Stomach smooth muscle (tissue), 2 donors: ENCODE measurements at regions not wholly inside any gene's neighbourhood (a gene's known extent, or its start where the extent isn't known, plus 50 kb on each side); places are given as distances from the start of the nearest gene placed in this dataset.

Experiments
- H3K27ac ChIP-seq: one replicate; pipeline ENCODE4 v1.7.0; 2013; ENCODE audit warnings: mild to moderate bottlenecking, low read length, inconsistent platforms
- H3K27me3 ChIP-seq, 2 donors: one replicate each; pipeline ENCODE4 v1.7.0; 2013; ENCODE audit warnings: low read length in 2 of 2; ENCODE audit not compliant: insufficient read depth in 2 of 2, control insufficient read depth in 1 of 2
- H3K36me3 ChIP-seq, 2 donors: one replicate each; pipeline ENCODE4 v1.7.0; 2013; ENCODE audit warnings: low read length in 2 of 2; ENCODE audit not compliant: control insufficient read depth in 2 of 2, insufficient read depth in 2 of 2
- H3K4me1 ChIP-seq: one replicate; pipeline ENCODE4 v1.7.0; 2013; ENCODE audit warnings: low read length; ENCODE audit not compliant: control insufficient read depth, insufficient read depth
- H3K4me3 ChIP-seq, 2 donors: one replicate each; pipeline ENCODE4 v1.7.0; 2013; ENCODE audit warnings: low read length in 2 of 2
- H3K9ac ChIP-seq, 2 donors: one replicate each; pipeline ENCODE4 v1.7.0; 2013; ENCODE audit warnings: low read length in 2 of 2, mild to moderate bottlenecking in 1 of 2
- H3K9me3 ChIP-seq, 2 donors: one replicate each; pipeline ENCODE4 v1.7.0; 2013; ENCODE audit warnings: low read length in 2 of 2; ENCODE audit not compliant: control insufficient read depth in 2 of 2
- donor health status: healthy.
- donor health status: Pancreatic carcinoma.

DNA sequence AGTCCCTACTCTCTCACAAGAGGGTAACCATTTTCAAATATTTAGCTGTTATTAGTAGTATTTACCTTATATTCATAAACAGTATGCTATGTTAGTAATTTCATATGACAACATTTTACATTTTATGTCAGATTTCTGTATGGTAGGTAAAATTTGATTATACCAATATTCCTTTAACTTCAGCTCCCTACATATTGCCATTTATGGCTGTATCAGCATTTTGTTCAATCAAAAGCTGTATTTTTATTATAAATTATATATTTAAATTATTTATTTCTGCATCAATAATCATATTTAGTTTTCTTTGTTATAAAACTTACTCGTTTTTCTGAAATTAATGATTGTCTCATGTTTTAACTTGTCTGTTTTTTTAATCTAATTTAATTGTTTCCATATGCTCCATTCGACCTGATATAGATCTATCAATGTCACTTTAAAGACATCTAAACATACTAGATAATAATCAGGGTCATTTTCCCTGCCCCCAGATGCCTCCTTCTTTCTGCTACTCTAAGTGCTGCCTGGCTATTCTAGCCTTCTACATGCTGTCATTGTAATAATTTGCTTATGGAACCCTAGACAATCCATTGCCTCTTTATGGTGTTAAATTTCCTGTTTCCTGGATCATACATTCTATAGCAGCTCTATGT lies 1976.7 kb upstream of the ADGRL3 start:
- H3K27ac ChIP-seq = no peak overlapping the region
- no peaks in the 10 kb centered on the region for H3K36me3 ChIP-seq
- H3K4me3 ChIP-seq = no peak overlapping the region
- no peak overlapping the region for H3K9ac ChIP-seq
- no peaks in the 10 kb centered on the region for H3K27me3 ChIP-seq
- no peaks in the 10 kb centered on the region for H3K4me1 ChIP-seq
- H3K9me3 ChIP-seq = no peaks in the 10 kb centered on the region

DNA sequence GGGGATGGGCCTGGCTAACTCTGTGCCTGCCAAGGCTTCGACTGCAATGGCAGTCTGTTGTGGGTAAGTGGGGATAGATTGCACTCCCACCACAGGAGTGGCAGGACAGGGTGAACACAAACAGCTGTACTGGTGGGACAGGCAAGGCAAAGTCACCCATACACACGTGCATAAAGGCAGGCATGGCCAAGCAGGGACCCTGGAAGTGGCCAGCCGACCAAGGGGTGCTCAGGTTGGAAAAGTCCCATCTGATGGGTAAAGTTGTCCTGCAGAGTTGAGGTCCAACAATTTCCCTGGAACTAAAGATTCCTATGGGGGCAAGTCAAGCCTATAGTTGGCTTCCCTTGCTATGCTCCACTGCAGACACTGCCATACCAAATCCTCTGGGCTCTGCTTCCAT lies 1961.9 kb upstream of the ADGRL3 start:
- Histone ChIP-seq H3K36me3 (no peaks in the 10 kb centered on the region), H3K9me3 (no peaks in the 10 kb centered on the region), H3K4me1 (no peaks in the 10 kb centered on the region), H3K27ac (no peak overlapping the region), H3K9ac (no peak overlapping the region), H3K27me3 (no peaks in the 10 kb centered on the region), H3K4me3 (no peak overlapping the region)

DNA sequence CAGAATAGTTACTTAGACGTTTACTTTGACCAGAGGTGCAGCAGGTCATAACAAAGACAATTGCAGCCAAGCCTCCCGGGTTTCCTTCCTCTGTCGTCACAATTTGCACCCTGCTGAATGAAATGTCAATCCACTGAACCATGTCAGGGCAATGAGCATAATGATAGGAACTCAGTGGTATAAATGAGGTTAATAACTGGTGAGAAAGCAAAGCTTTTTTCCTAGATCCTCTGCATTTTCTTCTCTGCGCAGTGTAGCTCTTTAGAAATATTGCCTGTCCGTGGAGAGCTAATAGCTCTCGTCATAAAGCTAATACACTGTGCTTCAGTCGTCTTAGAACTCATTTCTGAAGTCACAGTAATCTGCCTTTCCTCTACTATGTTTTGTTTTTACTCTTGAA lies 1960.1 kb upstream of the ADGRL3 start:
- Histone ChIP-seq H3K27me3 (no peaks in the 10 kb centered on the region), H3K4me1 (no peaks in the 10 kb centered on the region)

DNA sequence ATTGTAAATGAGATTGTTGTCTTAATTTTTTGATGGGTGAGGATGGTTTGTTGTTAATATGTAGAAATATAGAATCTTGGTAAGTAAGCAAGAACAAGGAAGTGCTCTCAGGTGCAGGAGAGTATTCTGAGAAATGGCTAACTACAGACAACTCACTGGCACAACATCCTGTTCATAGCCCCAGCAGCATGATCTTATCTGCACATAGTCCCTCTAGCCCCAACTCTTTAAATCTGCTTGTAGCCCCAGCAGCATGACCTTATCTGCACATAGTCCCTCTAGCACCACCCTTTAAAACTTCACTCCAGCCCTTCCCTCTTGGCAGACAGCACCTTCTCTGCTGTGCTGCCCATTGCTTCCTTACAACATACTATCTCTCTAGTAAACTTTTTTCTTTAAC lies 1957.1 kb upstream of the ADGRL3 start:
- Histone ChIP-seq H3K9ac (no peak overlapping the region), H3K27me3 (no peaks in the 10 kb centered on the region), H3K36me3 (no peaks in the 10 kb centered on the region), H3K4me1 (no peaks in the 10 kb centered on the region), H3K4me3 (no peak overlapping the region), H3K9me3 (no peaks in the 10 kb centered on the region), H3K27ac (no peak overlapping the region)

More for the DNA sequence above, 1960.1 kb upstream of the ADGRL3 start:
- Histone ChIP-seq H3K9ac (no peak overlapping the region), H3K36me3 (no peaks in the 10 kb centered on the region), H3K4me3 (no peak overlapping the region), H3K27ac (no peak overlapping the region), H3K9me3 (no peaks in the 10 kb centered on the region)

DNA sequence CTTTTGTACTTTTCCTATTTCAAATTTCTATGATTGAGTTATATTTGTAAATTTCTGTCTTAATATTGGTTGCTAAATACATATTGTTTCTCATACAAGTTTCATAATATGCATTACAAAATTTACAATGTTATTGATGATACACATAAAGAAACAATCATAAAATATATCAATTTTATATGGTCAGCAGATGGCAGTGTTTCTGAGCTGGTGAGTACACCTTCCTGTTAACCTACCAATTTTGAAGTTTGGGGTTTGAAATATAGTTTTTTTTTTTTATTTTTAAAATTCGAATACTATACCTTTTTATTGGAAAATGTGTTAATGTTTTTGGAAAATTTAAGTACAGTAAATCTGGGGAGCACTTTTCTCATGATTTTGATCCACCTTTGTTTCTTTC lies 1953.1 kb upstream of the ADGRL3 start:
- Histone ChIP-seq H3K36me3 (no peaks in the 10 kb centered on the region), H3K4me3 (no peak overlapping the region), H3K27ac (no peak overlapping the region), H3K9me3 (no peaks in the 10 kb centered on the region), H3K27me3 (no peaks in the 10 kb centered on the region), H3K4me1 (no peaks in the 10 kb centered on the region), H3K9ac (no peak overlapping the region)

DNA sequence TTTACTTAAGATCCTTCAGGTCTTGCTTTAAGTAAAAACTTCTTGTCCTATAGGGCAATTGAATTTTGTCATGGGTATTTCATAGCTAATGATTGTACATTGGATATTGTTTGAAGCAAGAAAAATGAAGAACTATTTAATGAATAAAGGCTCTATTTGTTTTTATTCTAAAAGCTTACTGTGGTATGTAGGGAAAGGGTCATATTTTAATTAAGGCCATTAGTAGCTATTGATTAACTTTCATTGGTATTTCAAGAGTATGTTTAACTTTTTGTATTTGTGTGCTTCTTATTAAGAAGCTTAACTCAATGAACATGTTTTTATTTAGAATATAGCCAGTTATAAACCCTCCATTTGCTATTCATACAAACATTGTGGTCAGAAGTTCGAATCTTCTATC lies 1951.8 kb upstream of the ADGRL3 start:
- Histone ChIP-seq H3K27me3 (no peaks in the 10 kb centered on the region), H3K9ac (no peak overlapping the region), H3K4me3 (no peak overlapping the region), H3K27ac (no peak overlapping the region), H3K9me3 (no peaks in the 10 kb centered on the region), H3K4me1 (no peaks in the 10 kb centered on the region), H3K36me3 (no peaks in the 10 kb centered on the region)

DNA sequence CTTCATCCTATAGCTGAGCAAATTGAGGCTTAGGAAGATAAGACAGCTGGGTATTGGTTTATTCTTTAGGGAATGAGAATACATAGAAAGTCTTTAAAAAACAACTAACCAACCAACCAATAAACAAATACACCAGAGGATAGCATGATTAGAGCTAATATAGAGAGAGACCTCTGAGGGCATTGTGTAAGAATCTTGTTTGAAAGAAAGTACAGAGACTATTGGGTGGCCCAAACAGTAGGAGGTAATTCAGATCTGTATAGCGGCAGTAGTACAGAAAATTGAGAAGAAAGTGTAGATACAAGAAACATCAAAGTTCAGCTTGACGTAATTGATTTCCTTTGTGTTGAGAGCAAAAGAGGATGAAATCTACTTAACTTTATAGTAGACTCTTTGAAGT lies 1951.0 kb upstream of the ADGRL3 start:
- Histone ChIP-seq H3K4me1 (no peaks in the 10 kb centered on the region), H3K9me3 (no peaks in the 10 kb centered on the region), H3K27me3 (no peaks in the 10 kb centered on the region), H3K36me3 (no peaks in the 10 kb centered on the region), H3K9ac (no peak overlapping the region), H3K27ac (no peak overlapping the region), H3K4me3 (no peak overlapping the region)

DNA sequence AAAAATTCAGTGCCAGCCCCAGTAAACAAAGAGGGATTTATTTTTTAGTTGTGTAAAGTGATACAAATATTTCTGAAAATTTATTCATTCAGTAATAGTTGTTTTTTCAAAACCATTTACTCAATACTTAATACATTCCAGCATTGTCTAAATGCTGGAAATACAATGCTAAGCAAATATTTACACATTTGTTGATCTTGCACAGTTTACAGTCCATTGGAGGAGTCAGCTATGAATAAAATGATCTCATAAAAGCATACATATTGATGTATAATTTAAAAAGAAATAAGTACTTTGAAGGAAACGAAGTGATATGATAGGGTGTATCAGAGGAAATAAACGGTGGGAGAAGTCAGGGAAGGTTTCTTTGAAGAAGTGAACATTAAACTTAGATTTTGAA lies 1942.1 kb upstream of the ADGRL3 start:
- no peak overlapping the region for H3K4me3 ChIP-seq
- H3K27ac ChIP-seq = no peak overlapping the region
- H3K9me3 ChIP-seq = no peaks in the 10 kb centered on the region
- no peak overlapping the region for H3K9ac ChIP-seq
- no peaks in the 10 kb centered on the region for H3K27me3 ChIP-seq
- H3K36me3 ChIP-seq = no peaks in the 10 kb centered on the region
- H3K4me1 ChIP-seq = no peaks in the 10 kb centered on the region

DNA sequence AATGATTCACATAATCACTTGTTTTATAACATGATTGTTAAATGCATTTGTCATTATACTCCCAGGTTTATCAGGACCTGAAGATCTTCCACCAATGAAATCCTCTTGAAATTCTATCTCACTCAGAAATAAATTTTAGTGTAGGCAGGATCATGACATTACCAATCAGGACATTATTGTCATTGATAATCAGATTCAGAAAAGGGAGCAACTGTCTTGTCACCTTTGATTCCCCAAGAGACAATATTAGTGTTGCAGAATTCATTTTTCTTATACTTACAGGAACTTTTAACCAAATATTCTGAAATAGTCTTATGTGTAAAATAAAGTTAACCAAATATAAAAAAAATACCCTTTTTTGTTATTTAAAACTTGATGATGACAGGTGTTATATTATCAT lies 1892.5 kb upstream of the ADGRL3 start:
- Histone ChIP-seq H3K27me3 (no peaks in the 10 kb centered on the region), H3K4me3 (no peak overlapping the region), H3K4me1 (no peaks in the 10 kb centered on the region), H3K27ac (no peak overlapping the region), H3K9ac (no peak overlapping the region), H3K36me3 (no peaks in the 10 kb centered on the region), H3K9me3 (peaks cover 0 to 3% of the 10 kb centered on the region in 2 donors)

DNA sequence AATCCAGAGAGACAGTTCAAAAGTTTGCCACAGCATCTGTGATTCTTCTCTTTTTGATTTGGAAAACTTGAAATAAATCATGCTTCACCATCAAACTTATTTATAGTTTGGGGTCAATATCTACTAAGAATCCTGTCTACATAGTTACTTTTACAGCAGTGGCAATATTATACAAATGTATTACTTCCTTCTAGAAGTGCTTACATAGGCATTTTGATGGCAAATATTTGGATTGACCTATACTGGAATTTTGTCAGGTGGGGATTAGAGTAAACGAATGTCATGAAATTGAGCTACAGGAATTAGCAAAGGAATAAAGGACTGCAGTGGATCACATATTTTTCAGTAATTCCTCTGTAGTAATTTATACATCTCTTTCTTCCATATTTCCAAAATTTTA lies 1885.5 kb upstream of the ADGRL3 start:
- H3K9me3 ChIP-seq = no peaks in the 10 kb centered on the region
- no peak overlapping the region for H3K4me3 ChIP-seq
- H3K36me3 ChIP-seq = no peaks in the 10 kb centered on the region
- H3K4me1 ChIP-seq = no peaks in the 10 kb centered on the region
- H3K9ac ChIP-seq = no peak overlapping the region
- no peak overlapping the region for H3K27ac ChIP-seq
- no peaks in the 10 kb centered on the region for H3K27me3 ChIP-seq

DNA sequence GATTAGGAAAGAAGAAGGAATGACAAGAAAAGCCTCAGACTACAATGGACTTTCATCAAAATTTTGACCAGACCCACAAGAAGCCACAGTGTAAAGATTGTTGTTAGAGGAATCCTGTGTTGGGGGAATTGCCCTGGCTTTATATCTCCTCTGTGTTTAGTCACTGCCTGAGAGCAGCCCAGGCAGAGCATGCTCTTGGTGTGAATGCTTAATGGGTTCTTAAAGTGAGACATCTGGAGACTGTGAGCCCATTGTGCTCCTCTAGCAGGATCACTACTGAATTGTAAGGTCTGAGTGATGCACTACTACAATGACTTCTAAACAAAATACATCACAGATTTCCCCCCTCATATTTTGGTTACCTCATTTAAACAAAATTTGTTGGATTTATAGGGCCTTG lies 1860.5 kb upstream of the ADGRL3 start:
- Histone ChIP-seq H3K36me3 (no peaks in the 10 kb centered on the region), H3K9me3 (no peaks in the 10 kb centered on the region), H3K4me3 (no peak overlapping the region), H3K27ac (no peak overlapping the region), H3K27me3 (no peaks in the 10 kb centered on the region), H3K4me1 (no peaks in the 10 kb centered on the region), H3K9ac (no peak overlapping the region)
